NT2/D1 (cell line): ENCODE measurements at regions not wholly inside any gene's neighbourhood (a gene's known extent, or its start where the extent isn't known, plus 50 kb on each side); places are given as distances from the start of the nearest gene placed in this dataset.

ENCODE experiments used
- DNase-seq: peaks from one replicate; pipeline ENCODE4 v3.0.0-alpha.2; 2011; ENCODE audit warnings: low read depth, low spot score
- H3K27me3 ChIP-seq: 2 replicates; pipeline ENCODE4 v1.6.0; 2011; ENCODE audit warnings: mild to moderate bottlenecking; ENCODE audit not compliant: insufficient read length, insufficient read depth
- H3K36me3 ChIP-seq: 2 replicates; pipeline ENCODE4 v1.6.1; 2011; ENCODE audit warnings: mild to moderate bottlenecking, low read length, mixed read lengths; ENCODE audit not compliant: insufficient read depth, insufficient read length
- H3K4me1 ChIP-seq: 2 replicates; pipeline ENCODE4 v1.5.1; 2011; ENCODE audit not compliant: insufficient read depth, insufficient read length
- H3K4me3 ChIP-seq: 2 replicates; pipeline ENCODE4 v1.5.1; 2011; ENCODE audit warnings: low read depth; ENCODE audit not compliant: insufficient read length
- H3K9ac ChIP-seq: 2 replicates; pipeline ENCODE4 v1.6.0; 2011; ENCODE audit warnings: low read depth; ENCODE audit not compliant: insufficient read length
- H3K9me3 ChIP-seq: 2 replicates; pipeline ENCODE4 v1.5.1; 2011; ENCODE audit warnings: mild to moderate bottlenecking, low read length; ENCODE audit not compliant: insufficient read depth
- SUZ12 ChIP-seq: IDR thresholded peaks from 2 replicates; pipeline ENCODE4 v1.6.1; 2011; ENCODE audit not compliant: insufficient read length, insufficient read depth; ENCODE audit errors: extremely low read depth
- YY1 ChIP-seq: IDR thresholded peaks from 2 replicates; pipeline ENCODE4 v1.6.1; 2011; ENCODE audit not compliant: insufficient read length, insufficient read depth
- ZNF274 ChIP-seq: IDR thresholded peaks from 2 replicates; pipeline ENCODE4 v1.6.1; 2011; ENCODE audit warnings: mild to moderate bottlenecking, low read depth, low read length

- H3K27me3 ChIP-seq, result no peaks in the 10 kb centered on the region
- no peaks in the 10 kb centered on the region for H3K36me3 ChIP-seq
- TF ChIP-seq SUZ12, result no peak
- TF ChIP-seq YY1, result no peak
- no peak for TF ChIP-seq ZNF274
Measured at GRCh38 chr2:191557841-191558240, 120.1 kb upstream of the NABP1 start.

DNA sequence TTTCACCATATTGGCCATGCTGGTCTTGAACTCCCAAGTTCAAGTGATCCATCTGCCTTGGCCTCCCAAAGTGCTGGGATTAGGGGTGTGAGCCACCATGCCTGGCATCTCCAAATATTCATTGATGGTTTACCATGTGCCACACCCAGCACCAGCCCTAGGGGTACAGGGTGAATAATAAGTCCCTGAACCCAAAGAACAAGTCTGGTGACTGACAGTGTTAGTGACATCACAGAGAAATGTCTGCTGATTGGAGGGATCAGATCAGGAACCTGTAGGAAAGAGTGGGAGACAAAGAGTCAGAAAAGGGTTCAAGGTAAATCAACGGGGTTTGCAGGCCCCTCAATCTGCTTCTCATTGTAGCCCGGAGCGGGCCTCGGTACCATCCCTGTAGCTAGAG is 118.4 kb upstream of the NABP1 start:
- no peaks in the 10 kb centered on the region for H3K36me3 ChIP-seq
- no peak overlapping the region for H3K4me3 ChIP-seq
- TF ChIP-seq YY1 (no peak), SUZ12 (no peak), ZNF274 (no peak)
- H3K27me3 ChIP-seq, result no peaks in the 10 kb centered on the region
- no peaks in the 10 kb centered on the region for H3K9me3 ChIP-seq
- DNase-seq, result no peak
- no peak overlapping the region for H3K9ac ChIP-seq
- no peaks in the 10 kb centered on the region for H3K4me1 ChIP-seq

More at GRCh38 chr2:191557841-191558240, 120.1 kb upstream of the NABP1 start:
- Histone ChIP-seq H3K4me3 (no peak overlapping the region), H3K4me1 (no peaks in the 10 kb centered on the region), H3K9me3 (no peaks in the 10 kb centered on the region), H3K9ac (no peak overlapping the region)
- no peak for DNase-seq

- no peak overlapping the region for H3K4me3 ChIP-seq
- DNase-seq, result no peak
- no peaks in the 10 kb centered on the region for H3K36me3 ChIP-seq
- no peaks in the 10 kb centered on the region for H3K9me3 ChIP-seq
- H3K4me1 ChIP-seq, result no peaks in the 10 kb centered on the region
- no peaks in the 10 kb centered on the region for H3K27me3 ChIP-seq
- TF ChIP-seq YY1, result no peak
- no peak for TF ChIP-seq ZNF274
- TF ChIP-seq SUZ12, result no peak
- no peak overlapping the region for H3K9ac ChIP-seq
Measured at GRCh38 chr2:191560411-191560980, 117.4 kb upstream of the NABP1 start.

DNA sequence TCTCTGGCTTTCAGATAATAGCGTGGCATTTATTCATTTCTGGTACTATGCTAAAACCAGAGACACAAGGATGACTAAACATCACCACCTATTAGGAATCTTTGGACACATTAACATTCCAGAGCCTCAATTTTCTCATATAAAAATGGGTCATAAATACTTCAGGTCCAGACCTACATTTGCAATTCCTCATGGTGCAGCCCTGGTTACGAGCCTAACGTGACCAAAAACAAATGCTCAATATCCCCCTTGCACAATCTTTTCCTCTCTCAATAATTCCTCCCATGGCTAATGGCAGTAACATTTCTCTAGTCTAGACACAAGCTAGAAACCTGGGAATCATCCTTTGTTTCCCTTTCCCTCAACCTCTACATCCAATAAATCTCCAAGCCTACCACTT is 112.8 kb upstream of the NABP1 start:
- no peaks in the 10 kb centered on the region for H3K9me3 ChIP-seq
- H3K36me3 ChIP-seq, result no peaks in the 10 kb centered on the region
- H3K27me3 ChIP-seq, result no peaks in the 10 kb centered on the region
- no peak overlapping the region for H3K9ac ChIP-seq
- H3K4me1 ChIP-seq, result no peaks in the 10 kb centered on the region
- no peak for TF ChIP-seq YY1
- TF ChIP-seq SUZ12, result no peak
- TF ChIP-seq ZNF274, result no peak
- no peak overlapping the region for H3K4me3 ChIP-seq
- no peak for DNase-seq

DNA sequence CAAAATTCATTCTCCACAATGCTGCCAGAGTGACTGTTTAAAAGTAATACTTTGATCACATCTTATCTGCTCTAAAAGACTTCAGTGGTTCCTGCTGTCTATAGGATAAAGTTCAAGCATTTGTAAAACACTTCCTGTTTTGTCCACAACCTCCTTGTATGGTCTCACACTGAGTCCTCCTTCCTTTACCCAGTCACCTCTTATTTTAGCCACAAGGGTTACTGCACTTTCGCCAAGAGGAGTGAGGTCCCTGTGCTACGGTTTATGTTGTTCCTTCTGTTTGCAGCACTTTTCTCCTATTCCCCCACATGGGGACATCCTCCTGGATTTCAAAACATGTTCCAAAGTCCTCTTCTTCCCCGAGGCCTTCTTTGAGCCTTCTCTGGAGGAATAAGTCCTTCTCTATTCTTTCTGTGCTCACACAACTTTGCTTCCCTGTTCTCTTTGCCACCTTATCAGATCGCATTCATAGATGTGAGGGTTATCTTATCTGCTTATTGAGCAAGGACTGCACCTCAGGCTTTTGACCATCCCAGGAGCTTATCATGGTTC is 112.2 kb upstream of the NABP1 start:
- no peak overlapping the region for H3K9ac ChIP-seq
- no peaks in the 10 kb centered on the region for H3K36me3 ChIP-seq
- no peak overlapping the region for H3K4me3 ChIP-seq
- no peaks in the 10 kb centered on the region for H3K4me1 ChIP-seq
- no peak for DNase-seq
- H3K9me3 ChIP-seq, result no peaks in the 10 kb centered on the region
- H3K27me3 ChIP-seq, result no peaks in the 10 kb centered on the region
- no peak for TF ChIP-seq ZNF274
- TF ChIP-seq SUZ12, result no peak
- TF ChIP-seq YY1, result no peak

DNA sequence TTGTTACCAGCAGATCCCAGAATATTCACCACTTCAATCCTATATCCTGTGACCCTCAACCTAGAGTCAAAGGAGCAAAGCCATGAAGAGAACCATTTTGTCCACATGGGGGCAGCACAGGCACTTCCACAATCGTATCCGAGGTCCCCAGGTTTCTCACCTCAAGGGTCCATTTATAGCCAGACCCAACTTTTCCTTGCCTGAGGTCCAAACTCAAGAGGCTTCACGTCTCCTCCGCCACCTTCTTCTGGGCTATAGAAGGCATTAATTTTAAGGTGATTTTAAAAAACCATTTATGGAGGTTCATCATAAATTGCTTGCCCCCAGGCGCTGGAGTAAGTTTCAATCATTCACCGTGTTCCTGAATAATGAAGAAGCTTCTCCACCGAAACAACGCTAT is 111.6 kb upstream of the NABP1 start:
- peak; percentile 74 for DNase-seq
- no peak overlapping the region for H3K9ac ChIP-seq
- no peaks in the 10 kb centered on the region for H3K36me3 ChIP-seq
- no peaks in the 10 kb centered on the region for H3K27me3 ChIP-seq
- TF ChIP-seq ZNF274 (no peak), YY1 (no peak), SUZ12 (no peak)
- H3K4me1 ChIP-seq, result no peaks in the 10 kb centered on the region
- H3K4me3 ChIP-seq, result no peak overlapping the region
- H3K9me3 ChIP-seq, result no peaks in the 10 kb centered on the region

GRCh38 chr2:191567206-191567605 is 110.7 kb upstream of the NABP1 start:
- TF ChIP-seq ZNF274, result no peak
- no peak for TF ChIP-seq SUZ12
- no peak for TF ChIP-seq YY1
- H3K27me3 ChIP-seq, result no peaks in the 10 kb centered on the region
- H3K36me3 ChIP-seq, result no peaks in the 10 kb centered on the region
- no peak overlapping the region for H3K4me3 ChIP-seq
- H3K9me3 ChIP-seq, result no peaks in the 10 kb centered on the region
- no peaks in the 10 kb centered on the region for H3K4me1 ChIP-seq
- no peak overlapping the region for H3K9ac ChIP-seq
- DNase-seq, result no peak
